ENCODE measurements at regions not wholly inside any gene's neighbourhood (a gene's known extent, or its start where the extent isn't known, plus 50 kb on each side); places are given as distances from the start of the nearest gene placed in this dataset. TPM values are rescaled to one million over a fixed set of nuclear protein-coding genes. Genes with fewer than 3 reads are reported as not detected.
"Not testable (repeated sequence)": the region's sequence is repeated elsewhere in the genome, so short reads cannot be mapped to it uniquely, and the experiment has no call there.

DNA sequence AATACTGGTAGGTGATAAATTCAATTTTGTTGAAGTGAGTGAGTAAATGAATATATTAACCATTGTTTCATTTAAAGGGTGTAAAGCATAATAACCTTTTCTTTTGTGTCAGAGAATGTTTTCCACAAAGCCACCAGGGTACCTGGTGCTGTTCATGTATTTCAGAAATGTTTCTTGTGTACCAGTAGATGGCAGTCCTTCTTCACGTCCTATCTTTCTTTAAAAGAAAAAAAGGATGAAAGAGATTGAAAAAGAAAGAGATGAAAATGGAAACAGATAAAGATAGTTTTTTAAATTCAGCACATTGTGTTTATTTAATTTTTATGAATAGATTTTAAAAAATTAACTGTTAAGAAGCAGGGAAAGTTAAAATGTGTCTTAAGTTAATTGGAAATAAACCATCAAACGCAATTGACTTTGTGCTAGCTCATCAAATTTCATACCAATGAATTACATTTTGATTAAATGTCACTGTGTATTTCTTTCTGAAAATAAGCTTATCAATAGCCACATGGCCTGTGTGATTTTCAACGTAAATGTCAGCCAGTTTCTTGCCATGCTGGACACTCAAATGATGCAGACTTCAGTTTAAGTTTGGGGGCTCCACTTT is 65.5 kb upstream of the CHORDC1 start:
- no peak overlapping the region for H3K4me3 Mint-ChIP-seq
- no peak overlapping the region for H3K4me3 ChIP-seq (ENCODE audit: low read length in 2 of 2)
- intact Hi-C loops (cut with micrococcal nuclease) = no loop called here
- H3K4me1 Mint-ChIP-seq = no peaks in the 10 kb centered on the region
- DNase-seq = no peak
- H3K4me1 ChIP-seq (ENCODE audit: insufficient read depth, low read length) = no peaks in the 10 kb centered on the region
- H3K27me3 ChIP-seq (ENCODE audit: insufficient read depth, low read length) = no peaks in the 10 kb centered on the region
- H3K27me3 Mint-ChIP-seq = peaks cover 0 to 2% of the 10 kb centered on the region in 2 donors
- H3K9me3 Mint-ChIP-seq = peaks cover 0 to 5% (median 0%) of the 10 kb centered on the region in 8 donors
- no peak overlapping the region for H3K27ac ChIP-seq (ENCODE audit: low read depth, low read length)
- no peak overlapping the region for H3K27ac Mint-ChIP-seq
- no peaks in the 10 kb centered on the region for H3K36me3 ChIP-seq (ENCODE audit: insufficient read depth, low read length)
- no peaks in the 10 kb centered on the region for H3K36me3 Mint-ChIP-seq
- ChIA-PET POLR2A (ENCODE audit: partially characterized antibody) (no interaction called here), CTCF (ENCODE audit: partially characterized antibody) (interaction anchor here (1.0 to 1.3 kb wide), 3 partner anchors 21 to 174 kb away, joined by 3 to 4 read pairs (median 3); no protein-coding TSS in a partner anchor)
- H3K9me3 ChIP-seq (ENCODE audit: control insufficient read depth in 1 of 2, low read length in 2 of 2) = no peaks in the 10 kb centered on the region

DNA sequence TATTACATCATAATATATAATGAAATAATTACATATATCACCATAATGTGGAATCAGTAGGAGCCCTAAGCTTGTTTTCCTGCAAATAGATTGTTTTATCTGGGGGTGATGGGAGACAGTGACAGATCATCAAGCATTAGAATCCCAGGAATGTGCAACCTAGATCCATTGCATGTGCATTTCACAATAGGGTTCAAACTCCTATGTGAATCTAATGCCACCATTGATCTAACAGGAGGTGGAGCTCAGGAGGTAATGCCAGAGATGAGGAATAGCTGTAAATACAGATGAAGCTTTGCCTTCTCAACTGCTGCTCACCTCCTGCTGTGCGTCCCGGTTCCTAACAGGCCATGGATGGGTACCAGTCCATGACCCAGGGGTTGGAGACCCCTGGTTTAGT is 63.8 kb upstream of the CHORDC1 start:
- Mint-ChIP-seq H3K27me3 (peaks cover 0 to 2% of the 10 kb centered on the region in 2 donors), H3K9me3 (peaks cover 0 to 5% (median 0%) of the 10 kb centered on the region in 8 donors), H3K4me3 (no peak overlapping the region), H3K27ac (no peak overlapping the region), H3K4me1 (no peaks in the 10 kb centered on the region), H3K36me3 (no peaks in the 10 kb centered on the region)
- ChIA-PET CTCF (ENCODE audit: partially characterized antibody) (no interaction called here), POLR2A (ENCODE audit: partially characterized antibody) (no interaction called here)
- Histone ChIP-seq H3K36me3 (ENCODE audit: insufficient read depth, low read length) (no peaks in the 10 kb centered on the region), H3K9me3 (ENCODE audit: control insufficient read depth in 1 of 2, low read length in 2 of 2) (no peaks in the 10 kb centered on the region), H3K4me3 (ENCODE audit: low read length in 2 of 2) (no peak overlapping the region), H3K27me3 (ENCODE audit: insufficient read depth, low read length) (no peaks in the 10 kb centered on the region), H3K4me1 (ENCODE audit: insufficient read depth, low read length) (no peaks in the 10 kb centered on the region), H3K27ac (ENCODE audit: low read depth, low read length) (no peak overlapping the region)
- DNase-seq = no peak
- intact Hi-C loops (cut with micrococcal nuclease) = no loop called here

DNA sequence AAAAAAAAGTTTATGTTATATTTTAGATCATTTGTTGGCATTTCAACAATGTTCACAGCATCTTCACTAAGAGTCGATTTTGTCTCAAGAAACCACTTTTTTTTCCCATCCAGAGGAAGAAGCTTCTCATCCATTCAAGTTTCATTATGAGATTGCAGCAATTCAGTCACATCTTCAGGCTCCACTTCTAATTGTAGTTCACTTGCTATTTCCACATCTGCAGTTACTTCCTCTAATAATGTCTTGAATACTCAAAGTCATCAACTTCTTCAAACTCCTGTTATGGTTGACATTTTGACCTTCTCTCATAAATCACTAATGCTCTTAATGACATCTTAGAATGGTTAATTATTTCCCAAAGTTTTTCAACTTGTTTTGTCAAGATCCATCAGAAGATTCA is 61.3 kb upstream of the CHORDC1 start:
- CTCF ChIA-PET (ENCODE audit: partially characterized antibody) = no interaction called here
- H3K27ac Mint-ChIP-seq = no peak overlapping the region
- peaks cover 1 to 4% of the 10 kb centered on the region in 2 donors for H3K27me3 Mint-ChIP-seq

DNA sequence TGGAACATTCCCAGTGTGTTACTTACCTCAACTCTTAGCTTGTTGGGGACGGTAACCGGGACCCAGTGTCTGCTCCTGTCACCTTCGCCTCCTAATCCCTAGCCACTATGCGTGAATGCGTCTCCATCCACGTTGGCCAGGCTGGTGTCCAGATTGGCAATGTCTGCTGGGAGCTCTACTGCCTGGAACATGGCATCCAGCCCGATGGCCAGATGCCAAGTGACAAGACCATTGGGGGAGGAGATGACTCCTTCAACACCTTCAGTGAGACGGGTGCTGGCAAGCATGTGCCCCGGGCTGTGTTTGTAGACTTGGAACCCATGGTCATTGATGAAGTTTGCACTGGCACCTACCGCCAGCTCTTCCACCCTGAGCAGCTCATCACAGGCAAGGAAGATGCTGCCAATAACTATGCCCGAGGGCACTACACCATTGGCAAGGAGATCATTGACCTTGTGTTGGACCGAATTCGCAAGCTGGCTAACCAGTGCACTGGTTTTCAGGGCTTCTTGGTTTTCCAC is 59.8 kb upstream of the CHORDC1 start:
- H3K36me3 Mint-ChIP-seq; H3K4me3 ChIP-seq (ENCODE audit: low read length in 2 of 2); H3K9me3 Mint-ChIP-seq; H3K36me3 ChIP-seq (ENCODE audit: insufficient read depth, low read length); POLR2A ChIA-PET (ENCODE audit: partially characterized antibody); H3K27me3 ChIP-seq (ENCODE audit: insufficient read depth, low read length); H3K4me1 Mint-ChIP-seq; H3K27me3 Mint-ChIP-seq; H3K4me1 ChIP-seq (ENCODE audit: insufficient read depth, low read length); H3K9me3 ChIP-seq (ENCODE audit: control insufficient read depth in 1 of 2, low read length in 2 of 2); DNase-seq; H3K27ac Mint-ChIP-seq; H3K4me3 Mint-ChIP-seq; intact Hi-C loops (cut with micrococcal nuclease); H3K27ac ChIP-seq (ENCODE audit: low read depth, low read length): not testable (repeated sequence)
- CTCF ChIA-PET (ENCODE audit: partially characterized antibody) = interaction anchor here (0.8 kb wide), 1 partner anchor 33 kb away, joined by 4 read pairs; no protein-coding TSS in a partner anchor

More for the DNA sequence above, 61.3 kb upstream of the CHORDC1 start:
- Mint-ChIP-seq H3K4me3 (no peak overlapping the region), H3K4me1 (no peaks in the 10 kb centered on the region), H3K36me3 (no peaks in the 10 kb centered on the region), H3K9me3 (peaks cover 0 to 5% (median 0%) of the 10 kb centered on the region in 8 donors)
- no peak for DNase-seq
- POLR2A ChIA-PET (ENCODE audit: partially characterized antibody) = no interaction called here
- intact Hi-C loops (cut with micrococcal nuclease) = no loop called here
- H3K9me3 ChIP-seq (ENCODE audit: control insufficient read depth in 1 of 2, low read length in 2 of 2) = no peaks in the 10 kb centered on the region
- H3K36me3 ChIP-seq (ENCODE audit: insufficient read depth, low read length) = no peaks in the 10 kb centered on the region
- no peaks in the 10 kb centered on the region for H3K4me1 ChIP-seq (ENCODE audit: insufficient read depth, low read length)
- H3K27me3 ChIP-seq (ENCODE audit: insufficient read depth, low read length) = no peaks in the 10 kb centered on the region
- H3K27ac ChIP-seq (ENCODE audit: low read depth, low read length) = no peak overlapping the region
- no peak overlapping the region for H3K4me3 ChIP-seq (ENCODE audit: low read length in 2 of 2)

DNA sequence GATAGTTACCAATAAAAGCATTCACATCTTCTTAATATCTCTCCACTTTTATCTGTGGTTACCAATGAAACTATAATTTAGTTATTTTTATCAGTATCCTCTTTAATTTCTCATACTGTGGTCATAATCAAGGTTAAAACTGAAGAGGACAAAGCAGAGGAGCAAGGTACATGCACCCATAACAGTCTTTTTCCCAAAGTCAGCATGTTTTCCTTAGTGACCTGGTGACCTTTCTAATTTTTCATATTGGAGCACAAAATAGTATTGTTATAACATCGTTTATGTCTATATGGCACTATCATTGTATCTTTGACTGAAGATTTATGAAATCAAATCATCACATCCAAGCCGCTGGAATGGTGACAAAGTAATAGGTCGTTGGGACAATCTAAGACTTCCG is 51.5 kb upstream of the CHORDC1 start:
- Histone ChIP-seq H3K27ac (ENCODE audit: low read depth, low read length) (no peak overlapping the region), H3K9me3 (ENCODE audit: control insufficient read depth in 1 of 2, low read length in 2 of 2) (no peaks in the 10 kb centered on the region), H3K36me3 (ENCODE audit: insufficient read depth, low read length) (no peaks in the 10 kb centered on the region), H3K4me3 (ENCODE audit: low read length in 2 of 2) (no peak overlapping the region), H3K27me3 (ENCODE audit: insufficient read depth, low read length) (no peaks in the 10 kb centered on the region), H3K4me1 (ENCODE audit: insufficient read depth, low read length) (no peaks in the 10 kb centered on the region)
- intact Hi-C loops (cut with micrococcal nuclease) = no loop called here
- DNase-seq = no peak
- ChIA-PET POLR2A (ENCODE audit: partially characterized antibody) (no interaction called here), CTCF (ENCODE audit: partially characterized antibody) (no interaction called here)
- H3K4me1 Mint-ChIP-seq = no peaks in the 10 kb centered on the region
- H3K36me3 Mint-ChIP-seq = no peaks in the 10 kb centered on the region
- H3K9me3 Mint-ChIP-seq = peaks cover 0 to 6% (median 3%) of the 10 kb centered on the region in 8 donors
- H3K4me3 Mint-ChIP-seq = no peak overlapping the region
- H3K27ac Mint-ChIP-seq = no peak overlapping the region
- H3K27me3 Mint-ChIP-seq = peaks cover 0 to 1% of the 10 kb centered on the region in 2 donors

Small RNA genes lying in the stretch of these regions (microRNA-seq; reads per million reads assigned to microRNA genes)
- not detected for gene MIR1261 (ENCODE audit: borderline microRNAs expressed, borderline number of aligned reads, borderline replicate concordance)
- not detected for gene MIR4490 (ENCODE audit: borderline microRNAs expressed, borderline number of aligned reads, borderline replicate concordance)
